IMR-90 (cell line): ENCODE measurements at regions not wholly inside any gene's neighbourhood (a gene's known extent, or its start where the extent isn't known, plus 50 kb on each side); places are given as distances from the start of the nearest gene placed in this dataset.

Experiments used
- ATAC-seq: fragments of 200-7000 bp; cut with Tn5 transposase; 2 replicates; pipeline ENCODE4 v1.9.1; 2020; ENCODE audit warnings: low read depth, mild to moderate bottlenecking, moderate library complexity
- BruUV-seq: library from RNA; stranded (reverse); fragments of 400-500 nt; replicated peaks from 2 replicates; lab custom pipeline; 2021; lab: Mats Ljungman, UMichigan
- CTCF ChIA-PET: fragments of 300-600 bp; formaldehyde crosslinking; extraction: SDS; loops from one replicate; lab custom pipeline; 2021; ENCODE audit warnings: antibody characterized with exemption; lab: Yijun Ruan, JAX
- POLR2A ChIA-PET: fragments of 300-600 bp; sonication (Branson Sonifier 250); formaldehyde crosslinking; loops from one replicate; lab custom pipeline; 2022; ENCODE audit warnings: antibody characterized with exemption; ENCODE audit not compliant: unreplicated experiment; lab: Charles Lee
- DNase-seq: peaks from one replicate; pipeline ENCODE4 v3.0.0; 2013
- H2AFZ ChIP-seq: replicated peaks from 2 replicates; pipeline ENCODE3; 2013; ENCODE audit warnings: low read length, mild to moderate bottlenecking; ENCODE audit not compliant: poor library complexity
- H2AK5ac ChIP-seq: 2 replicates; pipeline ENCODE4 v1.6.1; 2013; ENCODE audit warnings: low read depth, low read length, inconsistent platforms
- H2AK9ac ChIP-seq: replicated peaks from 2 replicates; pipeline ENCODE3; 2013; ENCODE audit warnings: mild to moderate bottlenecking, low read depth, low read length, moderate library complexity; ENCODE audit not compliant: poor library complexity
- H2BK120ac ChIP-seq: 2 replicates; pipeline ENCODE4 v1.6.1; 2013; ENCODE audit warnings: low read depth, low read length, inconsistent platforms
- H2BK15ac ChIP-seq: 3 replicates; pipeline ENCODE4 v1.6.1; 2013; ENCODE audit warnings: low read depth, low read length, inconsistent platforms
- H2BK20ac ChIP-seq: 2 replicates; pipeline ENCODE4 v1.6.1; 2013; ENCODE audit warnings: low read depth, mild to moderate bottlenecking, inconsistent platforms, low read length, moderate library complexity
- H2BK5ac ChIP-seq: 2 replicates; pipeline ENCODE4 v1.6.1; 2013; ENCODE audit warnings: mild to moderate bottlenecking, low read depth, low read length, inconsistent platforms; ENCODE audit not compliant: poor library complexity, severe bottlenecking
- H3K14ac ChIP-seq: replicated peaks from 2 replicates; pipeline ENCODE4 v1.6.1; 2013; ENCODE audit warnings: low read depth, low read length, inconsistent platforms
- H3K18ac ChIP-seq: 2 replicates; pipeline ENCODE4 v1.6.1; 2013; ENCODE audit warnings: low read depth, low read length, control low read depth
- H3K23ac ChIP-seq: 2 replicates; pipeline ENCODE4 v1.6.1; 2013; ENCODE audit warnings: low read depth, low read length, inconsistent platforms
- H3K27ac ChIP-seq: 2 replicates; pipeline ENCODE4 v1.5.1; 2013; ENCODE audit warnings: mild to moderate bottlenecking, control low read depth, low read length; ENCODE audit not compliant: insufficient read depth
- H3K27me3 ChIP-seq: 2 replicates; pipeline ENCODE4 v1.6.1; 2013; ENCODE audit warnings: low read length; ENCODE audit not compliant: control insufficient read depth, insufficient read depth
- H3K36me3 ChIP-seq: 2 replicates; pipeline ENCODE4 v1.6.1; 2013; ENCODE audit warnings: low read length, mixed read lengths; ENCODE audit not compliant: control insufficient read depth, insufficient read depth
- H3K4ac ChIP-seq: 2 replicates; pipeline ENCODE4 v1.6.1; 2013; ENCODE audit warnings: low read depth, low read length, inconsistent platforms
- H3K4me1 ChIP-seq: 2 replicates; pipeline ENCODE4 v1.6.1; 2013; ENCODE audit warnings: low read length, mixed read lengths; ENCODE audit not compliant: control insufficient read depth, insufficient read depth
- H3K4me2 ChIP-seq: 2 replicates; pipeline ENCODE4 v1.6.1; 2013; ENCODE audit warnings: low read depth, mild to moderate bottlenecking, control low read depth, low read length, moderate library complexity
- H3K4me3 ChIP-seq: 2 replicates; pipeline ENCODE4 v1.5.1; 2013; ENCODE audit warnings: low read depth, mild to moderate bottlenecking, control low read depth, low read length, moderate library complexity; ENCODE audit not compliant: insufficient read depth
- H3K56ac ChIP-seq: 2 replicates; pipeline ENCODE4 v1.6.1; 2013; ENCODE audit warnings: low read length, inconsistent platforms; ENCODE audit not compliant: insufficient read depth; ENCODE audit errors: extremely low read depth
- H3K79me1 ChIP-seq, 2 experiments: 2 replicates each; pipeline ENCODE4 v1.6.1; 2013; ENCODE audit warnings: low read length in 2 of 2, inconsistent platforms in 1 of 2, low read depth in 1 of 2
- H3K9ac ChIP-seq: 2 replicates; pipeline ENCODE4 v1.6.1; 2013; ENCODE audit warnings: low read depth, low read length, control low read depth
- H3K9me1 ChIP-seq: 2 replicates; pipeline ENCODE4 v1.6.1; 2013; ENCODE audit warnings: low read length, inconsistent platforms; ENCODE audit not compliant: insufficient read depth
- H3K9me3 ChIP-seq: 2 replicates; pipeline ENCODE4 v1.6.1; 2013; ENCODE audit warnings: low read length; ENCODE audit not compliant: control insufficient read depth, insufficient read depth
- H4K20me1 ChIP-seq: 2 replicates; pipeline ENCODE4 v1.6.1; 2013; ENCODE audit warnings: low read length, inconsistent platforms; ENCODE audit not compliant: insufficient read depth
- H4K5ac ChIP-seq: 2 replicates; pipeline ENCODE4 v1.6.1; 2013; ENCODE audit warnings: mild to moderate bottlenecking, low read depth, low read length, control low read depth
- H4K8ac ChIP-seq, 2 experiments: 2 replicates each; pipeline ENCODE4 v1.6.1; 2013; ENCODE audit warnings: low read depth in 2 of 2, low read length in 2 of 2, control low read depth in 1 of 2, inconsistent platforms in 1 of 2
- H4K91ac ChIP-seq: 2 replicates; pipeline ENCODE4 v1.6.1; 2013; ENCODE audit warnings: low read depth, low read length, inconsistent platforms; ENCODE audit not compliant: insufficient read depth
- MAFK ChIP-seq: IDR thresholded peaks from 2 replicates; pipeline ENCODE4 v1.6.1; 2012; ENCODE audit warnings: low read depth, low read length, improper control_type of control experiment
- MAZ ChIP-seq: IDR thresholded peaks from 2 replicates; pipeline ENCODE4 v1.6.1; 2012; ENCODE audit warnings: low read depth, mild to moderate bottlenecking, low read length, improper control_type of control experiment, moderate library complexity, borderline replicate concordance
- MXI1 ChIP-seq: IDR thresholded peaks from 2 replicates; pipeline ENCODE4 v1.6.1; 2012; ENCODE audit warnings: low read depth, mild to moderate bottlenecking, low read length, moderate library complexity, borderline replicate concordance
- POLR2A ChIP-seq: IDR thresholded peaks from 2 replicates; pipeline ENCODE4 v1.6.1; 2012; ENCODE audit warnings: mild to moderate bottlenecking, low read depth, low read length
- RAD21 ChIP-seq: IDR thresholded peaks from 2 replicates; pipeline ENCODE4 v1.6.1; 2012; ENCODE audit warnings: low read length, improper control_type of control experiment
- RFX5 ChIP-seq: IDR thresholded peaks from 2 replicates; pipeline ENCODE4 v1.8.0; 2012; ENCODE audit warnings: low read depth, mild to moderate bottlenecking, low read length, moderate library complexity
- SMC3 ChIP-seq: fragments of 150-350 bp; IDR thresholded peaks from 2 replicates; pipeline ENCODE4 v1.6.1; 2016; ENCODE audit warnings: low read depth, mild to moderate bottlenecking, antibody characterized with exemption, low read length, moderate library complexity
- WGBS, 2 experiments: methylation state at CpG; one replicate each; pipeline versions ENCODE4 v1.1.5 to v1.1.7; 2013; ENCODE audit warnings: missing lambda C conversion rate in 2 of 2; ENCODE audit not compliant: insufficient read length in 1 of 2; ENCODE audit errors: extremely low coverage in 2 of 2; 5-methylcytosine and 5-hydroxymethylcytosine counted together
- dilution Hi-C: fragments of 300-500 bp; cut with HindIII; formaldehyde crosslinking; loops from one replicate; pipeline ENCODE4 v1.14.3; 2018; ENCODE audit warnings: low sequenced_read_pairs; ENCODE audit not compliant: unreplicated experiment
- in situ Hi-C: fragments of 300-500 bp; cut with MboI; formaldehyde crosslinking; loops from 3 replicates; pipeline ENCODE4 v1.14.3; 2019; ENCODE audit warnings: low sequenced_read_pairs, inconsistent platforms, mixed read lengths
- intact Hi-C: fragments of 100-400 bp; cut with micrococcal nuclease; formaldehyde crosslinking; loops from 2 replicates; pipeline ENCODE4 v1.10.0; 2022
- TF ChIP-seq, protein P1 (sequence below): fragments of 150-350 bp; IDR thresholded peaks from 2 replicates; pipeline ENCODE4 v1.6.1; 2017; ENCODE audit warnings: mild to moderate bottlenecking, antibody characterized with exemption, low read length, low read depth

DNA sequence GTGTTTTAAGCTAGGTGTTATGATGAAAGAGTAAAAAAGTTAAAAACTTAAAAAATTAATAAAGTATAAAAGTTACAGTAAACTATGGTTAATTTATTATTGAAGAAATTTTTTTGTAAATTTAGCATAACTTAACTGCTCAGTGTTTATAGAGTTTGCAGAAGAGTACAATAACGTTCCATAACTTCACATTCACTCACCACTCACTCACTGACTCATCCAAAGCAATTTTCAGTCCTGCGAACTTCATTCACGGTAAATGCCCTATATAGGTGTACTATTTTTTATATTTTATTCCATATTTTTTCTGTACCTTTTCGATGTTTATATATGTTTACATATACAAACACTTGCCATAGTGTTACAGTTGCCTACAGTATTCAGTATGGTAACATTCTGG is 694.8 kb upstream of the SLC39A10 start:
- no peak overlapping the region for H2BK5ac ChIP-seq
- no peak overlapping the region for H2AFZ ChIP-seq
- intact Hi-C loops (no loop called here), in situ Hi-C loops (no loop called here), dilution Hi-C loops (no loop called here)
- H3K9me3 ChIP-seq: no peaks in the 10 kb centered on the region
- no peak overlapping the region for H2AK5ac ChIP-seq
- no peak overlapping the region for H4K91ac ChIP-seq
- H3K4me2 ChIP-seq: no peak overlapping the region
- H3K56ac ChIP-seq: no peak overlapping the region
- no TSS peak for BruUV-seq
- H3K9me1 ChIP-seq: no peaks in the 10 kb centered on the region
- no peak overlapping the region for H3K9ac ChIP-seq
- no peak overlapping the region for H2BK15ac ChIP-seq
- H4K8ac ChIP-seq: no peak overlapping the region
- TF ChIP-seq MAZ (no peak), RAD21 (no peak), RFX5 (no peak), MAFK (no peak), POLR2A (no peak), SMC3 (no peak), MXI1 (no peak)
- TF ChIP-seq, protein P1, sequence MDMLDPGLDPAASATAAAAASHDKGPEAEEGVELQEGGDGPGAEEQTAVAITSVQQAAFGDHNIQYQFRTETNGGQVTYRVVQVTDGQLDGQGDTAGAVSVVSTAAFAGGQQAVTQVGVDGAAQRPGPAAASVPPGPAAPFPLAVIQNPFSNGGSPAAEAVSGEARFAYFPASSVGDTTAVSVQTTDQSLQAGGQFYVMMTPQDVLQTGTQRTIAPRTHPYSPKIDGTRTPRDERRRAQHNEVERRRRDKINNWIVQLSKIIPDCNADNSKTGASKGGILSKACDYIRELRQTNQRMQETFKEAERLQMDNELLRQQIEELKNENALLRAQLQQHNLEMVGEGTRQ: no peak
- ChIA-PET POLR2A (no interaction called here), CTCF (interaction anchor here (0.6 kb wide), 1 partner anchor 77 kb away, joined by 3 read pairs; no protein-coding TSS in a partner anchor)
- H2BK20ac ChIP-seq: no peak overlapping the region
- no peak overlapping the region for H3K27ac ChIP-seq
- no peak overlapping the region for H3K23ac ChIP-seq
- no peak overlapping the region for H4K5ac ChIP-seq
- no peak overlapping the region for H2BK120ac ChIP-seq
- DNase-seq (no peak), ATAC-seq (no peak)
- no peaks in the 10 kb centered on the region for H4K20me1 ChIP-seq
- H3K79me1 ChIP-seq: no peaks in the 10 kb centered on the region
- no peaks in the 10 kb centered on the region for H3K36me3 ChIP-seq
- H3K18ac ChIP-seq: no peak overlapping the region
- H3K14ac ChIP-seq: no peak overlapping the region
- H3K4me3 ChIP-seq: no peak overlapping the region
- no peak overlapping the region for H3K4ac ChIP-seq
- H3K4me1 ChIP-seq: no peaks in the 10 kb centered on the region
- H3K27me3 ChIP-seq: no peaks in the 10 kb centered on the region
- H2AK9ac ChIP-seq: no peak overlapping the region
- WGBS, 2 experiments: no CpG with 5 or more reads among the region's 4 CpGs
